GM19438 (cell line): ENCODE measurements at regions not wholly inside any gene's neighbourhood (a gene's known extent, or its start where the extent isn't known, plus 50 kb on each side); places are given as distances from the start of the nearest gene placed in this dataset.
"Not testable (repeated sequence)": the region's sequence is repeated elsewhere in the genome, so short reads cannot be mapped to it uniquely, and the experiment has no call there.

Experiments
- ATAC-seq: cut with Tn5 transposase; IDR thresholded peaks from one replicate; pipeline ENCODE4 v1.9.1; 2021; ENCODE audit warnings: low read depth; ENCODE audit not compliant: unreplicated experiment

DNA sequence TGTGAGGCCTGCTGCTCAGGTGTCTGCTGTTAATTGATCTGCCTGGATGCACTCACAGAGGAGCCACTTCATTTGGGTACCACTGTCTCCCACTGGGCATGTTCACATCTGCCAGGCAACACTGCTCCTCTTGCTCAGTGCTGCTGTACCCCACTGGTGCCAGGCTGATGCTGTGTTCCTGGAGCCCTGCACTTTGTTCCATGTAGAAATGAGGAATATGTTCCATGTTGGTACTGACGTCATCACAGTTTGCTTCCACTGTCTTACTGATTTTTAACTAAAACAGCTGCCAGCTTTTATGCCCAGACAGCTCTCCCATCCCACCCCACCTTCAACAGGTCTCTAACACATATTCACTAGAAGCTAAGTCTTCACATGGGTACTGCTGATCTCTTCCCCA is 355.7 kb downstream of the LRRC70 start:
- ATAC-seq: no peak

GRCh38 chr5:62933261-62933660 is 354.6 kb downstream of the LRRC70 start:
- no peak for ATAC-seq

- ATAC-seq: no peak
Observed at GRCh38 chr5:62931153-62931950, 352.7 kb downstream of the LRRC70 start.

DNA sequence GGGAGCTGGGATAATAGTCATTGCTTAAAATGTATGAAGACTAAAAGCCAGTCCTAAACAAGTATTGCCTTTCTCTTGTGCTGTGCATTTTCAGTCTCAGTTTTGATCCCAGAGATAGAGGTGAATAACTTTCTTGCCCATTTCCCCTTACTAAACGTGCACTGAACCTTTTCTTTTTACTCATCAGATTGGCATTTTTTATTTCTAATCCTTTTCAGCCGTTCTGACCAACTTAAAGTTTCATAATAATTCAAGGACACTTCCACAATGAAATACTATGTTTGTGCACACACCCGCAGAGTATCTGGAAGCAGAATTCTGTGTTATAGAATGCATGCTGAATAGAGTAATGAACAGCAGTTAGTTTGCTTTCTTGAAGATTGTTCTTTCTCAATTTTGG is 343.6 kb downstream of the LRRC70 start:
- ATAC-seq: no peak

DNA sequence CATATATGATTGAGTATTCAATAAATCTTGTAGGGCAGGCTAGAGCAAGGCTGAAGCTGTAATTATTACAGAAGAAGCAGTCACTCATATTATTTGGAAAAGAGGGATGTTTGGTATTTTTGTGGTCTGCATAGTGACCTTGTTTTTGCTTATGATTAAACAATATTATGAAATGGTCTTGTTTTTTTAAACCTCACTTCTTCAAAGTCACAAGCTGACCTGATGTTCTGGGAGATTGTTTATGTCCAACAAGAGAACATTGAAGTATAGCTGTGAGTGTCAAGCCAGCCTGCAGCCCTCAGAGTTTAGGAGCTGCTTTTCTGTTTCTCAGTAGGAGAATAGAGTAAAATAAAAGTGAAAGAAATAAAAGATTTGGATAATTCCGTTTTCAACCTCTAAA is 342.2 kb downstream of the LRRC70 start:
- no peak for ATAC-seq

DNA sequence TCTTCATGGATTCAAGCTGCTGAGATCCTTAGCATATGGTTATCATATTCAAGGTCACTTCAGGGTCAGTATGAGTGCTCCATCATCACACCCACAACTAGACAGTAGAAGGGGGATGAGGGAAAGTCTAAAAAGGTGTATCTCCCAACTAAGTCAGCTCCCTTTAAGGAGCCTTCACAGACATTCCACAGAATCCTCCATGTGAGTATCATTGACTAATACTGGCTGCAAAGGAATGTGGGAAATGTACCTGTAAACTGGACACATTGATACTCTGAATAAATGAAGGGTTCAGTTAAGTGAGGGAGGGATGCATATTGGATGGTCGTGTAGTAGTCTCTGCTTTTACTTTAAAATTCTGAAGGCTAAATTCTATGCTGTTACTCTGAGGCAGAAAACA is 330.7 kb downstream of the LRRC70 start:
- ATAC-seq: no peak

- no peak for ATAC-seq
Observed at GRCh38 chr5:62902126-62902525, 323.5 kb downstream of the LRRC70 start.

- ATAC-seq: no peak
Observed at GRCh38 chr5:62900976-62901375, 322.4 kb downstream of the LRRC70 start.

- ATAC-seq: no peak
Observed at GRCh38 chr5:62896121-62896893, 317.7 kb downstream of the LRRC70 start.

- ATAC-seq: no peak
Observed at GRCh38 chr5:62886603-62887315, 308.1 kb downstream of the LRRC70 start.

DNA sequence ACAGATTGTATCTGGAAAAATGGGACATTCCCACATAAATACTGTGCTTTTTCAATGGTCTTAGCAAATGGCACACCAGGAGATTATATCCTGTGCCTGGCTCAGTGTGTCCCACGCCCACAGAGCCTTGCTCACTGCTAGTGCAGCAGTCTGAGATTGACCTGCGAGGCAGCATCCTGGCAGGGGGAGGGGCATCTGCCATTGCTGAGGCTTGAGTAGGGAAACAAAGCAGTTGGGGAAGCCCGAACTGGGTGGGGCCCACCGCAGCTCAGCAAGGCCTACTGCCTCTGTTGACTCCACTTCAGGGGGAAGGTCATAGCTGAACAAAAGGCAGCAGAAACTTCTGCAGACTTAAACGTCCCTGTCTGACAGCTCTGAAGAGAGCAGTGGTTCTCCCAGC is 258.7 kb downstream of the LRRC70 start:
- ATAC-seq: not testable (repeated sequence)

GRCh38 chr5:62829604-62829986 is 251.0 kb downstream of the LRRC70 start:
- ATAC-seq: no peak

- ATAC-seq: no peak
Observed at GRCh38 chr5:62828742-62829603, 250.4 kb downstream of the LRRC70 start.

- no peak for ATAC-seq
Observed at GRCh38 chr5:62825623-62826220, 247.1 kb downstream of the LRRC70 start.

DNA sequence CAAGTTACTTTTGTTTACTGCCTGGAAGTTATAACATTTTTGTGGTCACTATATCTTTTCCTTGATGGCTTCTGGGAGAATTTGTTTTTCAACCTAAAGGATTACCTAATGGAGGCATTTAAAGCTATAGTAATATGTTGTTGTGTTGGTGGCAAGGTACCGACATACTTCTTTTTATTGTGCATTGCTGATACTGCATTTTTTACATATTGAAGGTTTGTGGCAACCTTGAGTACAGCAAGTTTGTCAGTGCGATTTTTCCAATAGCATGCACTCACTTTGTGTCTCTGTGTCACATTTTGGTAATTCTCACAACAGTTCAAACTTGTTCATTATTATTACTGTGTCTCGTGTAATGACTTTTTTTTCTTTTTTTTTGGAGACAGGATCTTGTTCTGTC is 246.3 kb downstream of the LRRC70 start:
- ATAC-seq: no peak

DNA sequence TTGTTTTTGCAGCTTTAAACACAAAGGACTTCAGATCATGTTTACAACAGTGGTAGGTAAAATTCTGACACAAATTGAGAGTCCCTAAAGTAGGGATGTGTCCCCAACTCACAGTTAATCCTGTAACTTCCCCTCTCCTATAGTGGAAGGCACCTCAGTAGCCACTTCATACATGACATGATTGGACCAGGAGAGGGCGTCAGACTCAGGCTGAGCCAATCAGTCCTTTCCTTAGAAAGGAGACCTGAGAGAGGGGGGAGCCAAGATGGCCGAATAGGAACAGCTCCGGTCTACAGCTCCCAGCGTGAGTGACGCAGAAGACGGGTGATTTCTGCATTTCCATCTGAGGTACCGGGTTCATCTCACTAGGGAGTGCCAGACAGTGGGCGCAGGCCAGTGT is 238.4 kb downstream of the LRRC70 start:
- not testable (repeated sequence) for ATAC-seq

- ATAC-seq: no peak
Observed at GRCh38 chr5:62814991-62815390, 236.4 kb downstream of the LRRC70 start.

GRCh38 chr5:62812621-62813255 is 234.1 kb downstream of the LRRC70 start:
- no peak for ATAC-seq

DNA sequence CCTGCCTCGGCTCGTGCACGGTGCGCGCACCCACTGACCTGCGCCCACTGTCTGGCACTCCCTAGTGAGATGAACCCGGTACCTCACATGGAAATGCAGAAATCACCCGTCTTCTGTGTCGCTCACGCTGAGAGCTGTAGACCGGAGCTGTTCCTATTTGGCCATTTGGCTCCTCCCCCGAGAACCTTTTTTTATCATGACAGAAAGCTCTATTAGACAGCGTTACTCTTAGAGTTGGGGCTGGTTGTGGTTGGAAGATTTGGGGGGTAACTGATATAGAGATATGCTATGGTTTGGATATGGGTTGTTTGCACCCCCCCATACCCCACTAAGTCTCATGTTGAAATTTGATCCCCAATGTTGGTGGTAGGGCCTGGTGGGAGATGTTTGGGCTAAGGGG is 226.2 kb downstream of the LRRC70 start:
- not testable (repeated sequence) for ATAC-seq

DNA sequence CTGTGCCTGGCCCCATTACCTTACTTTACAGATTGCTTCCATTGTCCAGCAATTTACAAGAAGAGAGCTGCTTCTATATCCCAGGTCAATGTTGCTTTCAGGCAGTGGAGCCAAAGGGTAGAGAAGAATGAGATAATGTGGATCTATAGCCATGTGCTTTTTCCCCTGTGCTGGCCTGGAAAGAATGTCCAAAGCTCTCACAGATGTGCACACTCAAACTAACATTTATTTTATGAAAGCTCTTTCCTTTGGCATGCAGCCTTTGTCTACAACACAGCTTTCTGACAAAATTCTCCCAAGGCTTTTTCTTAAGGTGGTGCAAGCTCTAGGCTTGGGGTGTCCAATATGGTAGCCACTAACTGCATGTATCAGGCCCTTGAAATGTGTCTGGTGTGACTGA is 217.3 kb downstream of the LRRC70 start:
- ATAC-seq: no peak
